Gastroesophageal sphincter (tissue), 3 donors: ENCODE measurements at regions not wholly inside any gene's neighbourhood (a gene's known extent, or its start where the extent isn't known, plus 50 kb on each side); places are given as distances from the start of the nearest gene placed in this dataset.

Experiments used
- EP300 ChIP-seq: sonication (generic); formaldehyde crosslinking; IDR thresholded peaks from one replicate; pipeline ENCODE4 v1.6.1; 2017; ENCODE audit warnings: antibody characterized with exemption, mild to moderate bottlenecking
- TF ChIP-seq, protein P1 (sequence below), 4 experiments: fragments of 200-600 bp in 2 of 4; fragments of 450-650 bp in 2 of 4; sonication (generic) in 1 of 4; IDR thresholded peaks; one replicate each; pipeline ENCODE4 v1.5.1; 2017 to 2019; ENCODE audit warnings: antibody characterized with exemption in 4 of 4, mild to moderate bottlenecking in 2 of 4, moderate library complexity in 2 of 4

DNA sequence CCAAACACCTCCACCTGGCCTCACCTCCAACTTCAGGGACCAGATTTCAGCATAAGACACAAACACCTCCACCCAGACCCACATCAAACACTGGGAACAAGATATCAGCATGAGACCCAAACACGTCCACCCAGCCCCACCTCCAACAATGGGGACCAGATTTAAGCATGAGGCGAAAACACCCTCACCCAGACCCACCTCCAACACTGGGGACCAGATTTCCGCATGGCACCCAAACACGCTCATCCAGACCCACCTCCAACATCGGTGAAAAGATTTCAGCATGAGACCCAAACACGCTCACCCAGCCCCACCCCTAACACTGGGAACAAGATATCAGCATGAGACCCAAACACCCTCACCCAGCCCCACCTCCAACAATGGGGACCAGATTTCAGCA lies 210.0 kb downstream of the ASMT start:
- TF ChIP-seq, protein P1, sequence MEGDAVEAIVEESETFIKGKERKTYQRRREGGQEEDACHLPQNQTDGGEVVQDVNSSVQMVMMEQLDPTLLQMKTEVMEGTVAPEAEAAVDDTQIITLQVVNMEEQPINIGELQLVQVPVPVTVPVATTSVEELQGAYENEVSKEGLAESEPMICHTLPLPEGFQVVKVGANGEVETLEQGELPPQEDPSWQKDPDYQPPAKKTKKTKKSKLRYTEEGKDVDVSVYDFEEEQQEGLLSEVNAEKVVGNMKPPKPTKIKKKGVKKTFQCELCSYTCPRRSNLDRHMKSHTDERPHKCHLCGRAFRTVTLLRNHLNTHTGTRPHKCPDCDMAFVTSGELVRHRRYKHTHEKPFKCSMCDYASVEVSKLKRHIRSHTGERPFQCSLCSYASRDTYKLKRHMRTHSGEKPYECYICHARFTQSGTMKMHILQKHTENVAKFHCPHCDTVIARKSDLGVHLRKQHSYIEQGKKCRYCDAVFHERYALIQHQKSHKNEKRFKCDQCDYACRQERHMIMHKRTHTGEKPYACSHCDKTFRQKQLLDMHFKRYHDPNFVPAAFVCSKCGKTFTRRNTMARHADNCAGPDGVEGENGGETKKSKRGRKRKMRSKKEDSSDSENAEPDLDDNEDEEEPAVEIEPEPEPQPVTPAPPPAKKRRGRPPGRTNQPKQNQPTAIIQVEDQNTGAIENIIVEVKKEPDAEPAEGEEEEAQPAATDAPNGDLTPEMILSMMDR (IDR thresholded peaks at IDR 0.05) = no peak
- TF ChIP-seq EP300 = no peak
